ENCODE measurements at regions not wholly inside any gene's neighbourhood (a gene's known extent, or its start where the extent isn't known, plus 50 kb on each side); places are given as distances from the start of the nearest gene placed in this dataset.

DNA sequence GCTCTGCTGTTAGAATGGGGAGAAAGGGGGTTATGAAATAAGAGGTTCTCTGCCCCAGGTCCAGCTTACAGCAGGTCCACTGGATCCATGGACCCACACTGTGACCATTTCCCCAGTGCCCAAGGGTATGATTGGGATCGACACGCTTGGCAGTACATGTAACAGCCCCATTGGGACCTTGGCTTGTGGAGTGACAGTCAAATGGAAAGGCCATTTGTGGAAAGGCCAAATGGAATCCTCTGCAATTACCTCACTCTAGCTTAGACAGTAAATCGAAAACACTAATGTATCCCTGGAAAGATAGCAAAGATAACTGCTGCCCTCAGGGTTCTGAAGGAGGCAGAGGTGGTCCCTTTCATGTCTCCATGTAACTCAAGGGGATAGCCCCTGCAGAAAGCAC lies 109.1 kb downstream of the MINAR1 start:
- Mint-ChIP-seq H3K27me3 (ENCODE audit: unreplicated experiment) (no peaks in the 10 kb centered on the region), H3K9me3 (ENCODE audit: unreplicated experiment) (no peaks in the 10 kb centered on the region), H3K36me3 (ENCODE audit: unreplicated experiment) (no peaks in the 10 kb centered on the region), H3K4me3 (ENCODE audit: unreplicated experiment) (no peak overlapping the region), H3K4me1 (ENCODE audit: unreplicated experiment) (no peaks in the 10 kb centered on the region), H3K27ac (ENCODE audit: unreplicated experiment) (no peak overlapping the region)
- no peak for DNase-seq (ENCODE audit: extremely low spot score, unreplicated experiment)
- TF ChIP-seq, protein P1, sequence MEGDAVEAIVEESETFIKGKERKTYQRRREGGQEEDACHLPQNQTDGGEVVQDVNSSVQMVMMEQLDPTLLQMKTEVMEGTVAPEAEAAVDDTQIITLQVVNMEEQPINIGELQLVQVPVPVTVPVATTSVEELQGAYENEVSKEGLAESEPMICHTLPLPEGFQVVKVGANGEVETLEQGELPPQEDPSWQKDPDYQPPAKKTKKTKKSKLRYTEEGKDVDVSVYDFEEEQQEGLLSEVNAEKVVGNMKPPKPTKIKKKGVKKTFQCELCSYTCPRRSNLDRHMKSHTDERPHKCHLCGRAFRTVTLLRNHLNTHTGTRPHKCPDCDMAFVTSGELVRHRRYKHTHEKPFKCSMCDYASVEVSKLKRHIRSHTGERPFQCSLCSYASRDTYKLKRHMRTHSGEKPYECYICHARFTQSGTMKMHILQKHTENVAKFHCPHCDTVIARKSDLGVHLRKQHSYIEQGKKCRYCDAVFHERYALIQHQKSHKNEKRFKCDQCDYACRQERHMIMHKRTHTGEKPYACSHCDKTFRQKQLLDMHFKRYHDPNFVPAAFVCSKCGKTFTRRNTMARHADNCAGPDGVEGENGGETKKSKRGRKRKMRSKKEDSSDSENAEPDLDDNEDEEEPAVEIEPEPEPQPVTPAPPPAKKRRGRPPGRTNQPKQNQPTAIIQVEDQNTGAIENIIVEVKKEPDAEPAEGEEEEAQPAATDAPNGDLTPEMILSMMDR (IDR thresholded peaks at IDR 0.05), result no peak

DNA sequence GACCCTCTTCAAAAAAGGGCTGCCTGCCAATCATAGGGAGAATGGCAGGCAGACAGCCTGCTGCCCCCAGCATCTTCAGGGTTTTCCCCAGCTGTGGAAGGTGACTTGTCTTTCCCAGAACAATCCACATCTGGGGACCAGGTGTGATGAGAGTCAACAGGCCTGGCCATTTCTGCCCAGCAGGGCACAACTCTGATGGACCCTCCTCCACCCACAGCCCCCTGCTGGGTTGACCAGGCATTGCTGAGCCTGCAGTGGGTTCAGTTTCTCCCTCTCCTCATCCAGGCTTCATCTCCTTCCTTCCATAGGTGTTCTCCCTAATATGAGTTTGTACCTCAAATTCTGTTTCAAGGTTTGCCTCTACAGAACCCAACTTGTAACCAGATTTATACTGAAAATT lies 111.0 kb downstream of the MINAR1 start:
- TF ChIP-seq, protein P1 (IDR thresholded peaks at IDR 0.05), result no peak

DNA sequence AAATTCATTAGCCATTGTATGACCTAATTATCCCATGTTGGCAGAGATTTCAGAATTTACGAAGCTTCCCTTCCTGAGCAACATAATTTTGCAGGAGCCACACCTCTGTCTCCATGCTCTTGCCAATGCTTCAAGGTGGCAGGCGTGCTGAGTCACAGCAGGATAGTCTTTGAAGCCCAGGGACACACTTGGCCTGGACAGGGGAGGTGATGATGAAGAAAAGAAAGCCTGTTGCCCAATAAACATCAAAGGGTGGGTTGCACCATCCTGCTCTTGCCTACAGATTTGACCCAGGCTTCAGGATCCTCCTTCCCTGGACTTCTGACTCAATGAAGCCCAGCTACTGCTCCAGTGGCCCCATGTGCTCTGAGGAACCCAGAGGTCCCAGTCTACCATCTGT lies 117.1 kb downstream of the MINAR1 start:
- Mint-ChIP-seq H3K9me3 (ENCODE audit: unreplicated experiment) (no peaks in the 10 kb centered on the region), H3K36me3 (ENCODE audit: unreplicated experiment) (no peaks in the 10 kb centered on the region), H3K27ac (ENCODE audit: unreplicated experiment) (no peak overlapping the region), H3K27me3 (ENCODE audit: unreplicated experiment) (peaks cover 17% of the 10 kb centered on the region), H3K4me1 (ENCODE audit: unreplicated experiment) (no peaks in the 10 kb centered on the region), H3K4me3 (ENCODE audit: unreplicated experiment) (no peak overlapping the region)
- DNase-seq (ENCODE audit: extremely low spot score, unreplicated experiment), result no peak
- TF ChIP-seq, protein P1 (IDR thresholded peaks at IDR 0.05), result no peak

More for the DNA sequence above, 111.0 kb downstream of the MINAR1 start:
- Mint-ChIP-seq H3K4me1 (ENCODE audit: unreplicated experiment) (no peaks in the 10 kb centered on the region), H3K27me3 (ENCODE audit: unreplicated experiment) (no peaks in the 10 kb centered on the region), H3K9me3 (ENCODE audit: unreplicated experiment) (no peaks in the 10 kb centered on the region), H3K36me3 (ENCODE audit: unreplicated experiment) (no peaks in the 10 kb centered on the region), H3K27ac (ENCODE audit: unreplicated experiment) (no peak overlapping the region), H3K4me3 (ENCODE audit: unreplicated experiment) (no peak overlapping the region)
- no peak for DNase-seq (ENCODE audit: extremely low spot score, unreplicated experiment)

DNA sequence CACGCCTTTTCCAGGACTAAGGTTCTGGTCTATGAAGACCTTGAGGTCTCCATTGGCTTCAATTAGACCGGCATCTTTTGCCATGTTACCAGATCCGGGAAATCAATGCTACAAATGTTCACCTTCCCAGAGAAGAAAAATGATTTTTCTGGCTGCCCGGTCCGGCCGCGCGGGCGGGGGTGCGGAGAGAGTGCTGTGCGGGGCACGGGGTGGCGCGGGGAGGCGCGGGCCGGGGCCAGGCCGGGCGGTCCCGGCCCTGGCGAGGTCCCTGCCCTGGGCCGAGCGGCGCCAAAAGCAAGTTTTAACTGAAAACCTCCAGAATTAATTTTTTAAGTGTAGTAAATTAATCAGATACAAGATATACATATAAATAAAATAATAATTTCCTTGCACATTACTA lies 128.2 kb downstream of the MINAR1 start:
- Mint-ChIP-seq H3K4me3 (ENCODE audit: unreplicated experiment) (no peak overlapping the region), H3K27ac (ENCODE audit: unreplicated experiment) (no peak overlapping the region), H3K27me3 (ENCODE audit: unreplicated experiment) (peaks cover 19% of the 10 kb centered on the region), H3K9me3 (ENCODE audit: unreplicated experiment) (no peaks in the 10 kb centered on the region), H3K36me3 (ENCODE audit: unreplicated experiment) (no peaks in the 10 kb centered on the region), H3K4me1 (ENCODE audit: unreplicated experiment) (no peaks in the 10 kb centered on the region)
- TF ChIP-seq, protein P1 (IDR thresholded peaks at IDR 0.05), result no peak
- no peak for DNase-seq (ENCODE audit: extremely low spot score, unreplicated experiment)

DNA sequence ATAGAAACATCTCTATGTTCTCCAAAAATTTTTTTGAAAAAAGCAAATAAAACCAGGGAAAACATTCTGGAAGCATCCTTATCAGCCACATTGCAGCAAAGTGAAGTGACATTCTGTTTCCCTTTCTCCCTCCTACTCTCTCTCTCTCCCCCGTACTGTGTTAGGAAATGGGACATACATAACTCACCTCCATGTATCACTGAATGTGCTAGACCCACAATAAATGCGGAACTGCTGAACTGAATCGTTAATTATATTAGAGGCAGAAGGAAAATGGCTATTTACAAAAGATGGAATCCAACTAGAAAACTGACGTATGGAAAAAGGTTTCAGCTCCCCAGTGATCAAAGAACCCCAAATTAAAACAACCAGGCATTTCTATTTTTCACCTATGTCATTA lies 129.8 kb downstream of the MINAR1 start:
- H3K27me3 Mint-ChIP-seq (ENCODE audit: unreplicated experiment), result peaks cover 16% of the 10 kb centered on the region
- H3K36me3 Mint-ChIP-seq (ENCODE audit: unreplicated experiment), result no peaks in the 10 kb centered on the region
- TF ChIP-seq, protein P1 (IDR thresholded peaks at IDR 0.05), result no peak
- DNase-seq (ENCODE audit: extremely low spot score, unreplicated experiment), result no peak
- no peak overlapping the region for H3K27ac Mint-ChIP-seq (ENCODE audit: unreplicated experiment)
- H3K4me3 Mint-ChIP-seq (ENCODE audit: unreplicated experiment), result no peak overlapping the region
- H3K9me3 Mint-ChIP-seq (ENCODE audit: unreplicated experiment), result no peaks in the 10 kb centered on the region
- H3K4me1 Mint-ChIP-seq (ENCODE audit: unreplicated experiment), result no peaks in the 10 kb centered on the region

Measured in osteocyte (in vitro differentiated cells).